ENCODE measurements at regions not wholly inside any gene's neighbourhood (a gene's known extent, or its start where the extent isn't known, plus 50 kb on each side); places are given as distances from the start of the nearest gene placed in this dataset.
A peak's percentile ranks its signal among the peaks of the same experiment; 100 is the strongest.

DNA sequence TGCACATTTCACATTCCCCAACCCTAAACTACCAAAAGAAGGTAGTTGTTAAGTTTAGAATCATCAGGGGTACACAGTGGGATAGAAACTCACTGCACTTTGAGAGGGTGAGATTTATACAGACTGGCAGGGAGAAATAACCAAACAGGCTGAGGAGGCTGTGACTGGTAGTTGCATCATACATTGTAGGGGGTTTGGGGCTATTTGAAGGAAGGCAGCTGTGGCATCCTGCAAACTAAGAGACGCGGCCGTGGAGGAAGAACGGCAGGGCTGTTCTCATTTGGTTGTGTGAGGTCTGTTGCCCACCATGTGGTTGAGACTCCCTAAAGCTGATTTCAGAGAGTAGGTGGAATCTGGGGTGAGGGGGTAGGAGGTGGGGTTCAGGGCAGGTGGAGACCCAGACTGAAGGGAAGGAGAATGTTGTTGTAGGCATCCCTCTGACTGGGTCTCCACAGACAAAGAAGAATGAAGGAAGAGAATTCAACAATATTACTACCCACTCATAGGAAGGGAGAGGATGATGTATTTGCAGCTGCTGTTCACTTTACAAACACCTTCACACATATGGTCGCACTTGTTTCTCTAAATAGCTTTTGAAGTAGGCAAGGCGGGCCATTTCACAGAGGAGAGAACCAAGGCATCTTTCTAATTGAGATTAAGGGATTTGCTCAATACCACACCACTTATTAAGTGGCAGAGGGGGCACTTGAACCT, 170.9 kb upstream of the SIX2 start:
- TF ChIP-seq, protein P1, sequence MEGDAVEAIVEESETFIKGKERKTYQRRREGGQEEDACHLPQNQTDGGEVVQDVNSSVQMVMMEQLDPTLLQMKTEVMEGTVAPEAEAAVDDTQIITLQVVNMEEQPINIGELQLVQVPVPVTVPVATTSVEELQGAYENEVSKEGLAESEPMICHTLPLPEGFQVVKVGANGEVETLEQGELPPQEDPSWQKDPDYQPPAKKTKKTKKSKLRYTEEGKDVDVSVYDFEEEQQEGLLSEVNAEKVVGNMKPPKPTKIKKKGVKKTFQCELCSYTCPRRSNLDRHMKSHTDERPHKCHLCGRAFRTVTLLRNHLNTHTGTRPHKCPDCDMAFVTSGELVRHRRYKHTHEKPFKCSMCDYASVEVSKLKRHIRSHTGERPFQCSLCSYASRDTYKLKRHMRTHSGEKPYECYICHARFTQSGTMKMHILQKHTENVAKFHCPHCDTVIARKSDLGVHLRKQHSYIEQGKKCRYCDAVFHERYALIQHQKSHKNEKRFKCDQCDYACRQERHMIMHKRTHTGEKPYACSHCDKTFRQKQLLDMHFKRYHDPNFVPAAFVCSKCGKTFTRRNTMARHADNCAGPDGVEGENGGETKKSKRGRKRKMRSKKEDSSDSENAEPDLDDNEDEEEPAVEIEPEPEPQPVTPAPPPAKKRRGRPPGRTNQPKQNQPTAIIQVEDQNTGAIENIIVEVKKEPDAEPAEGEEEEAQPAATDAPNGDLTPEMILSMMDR (IDR thresholded peaks at IDR 0.05; ENCODE audit: insufficient read depth, low read length) = no peak
- no peak overlapping the region for H3K4me3 ChIP-seq (ENCODE audit: low read depth, low read length)
- DNase-seq (ENCODE audit: low read depth) = peak; percentile 61

DNA sequence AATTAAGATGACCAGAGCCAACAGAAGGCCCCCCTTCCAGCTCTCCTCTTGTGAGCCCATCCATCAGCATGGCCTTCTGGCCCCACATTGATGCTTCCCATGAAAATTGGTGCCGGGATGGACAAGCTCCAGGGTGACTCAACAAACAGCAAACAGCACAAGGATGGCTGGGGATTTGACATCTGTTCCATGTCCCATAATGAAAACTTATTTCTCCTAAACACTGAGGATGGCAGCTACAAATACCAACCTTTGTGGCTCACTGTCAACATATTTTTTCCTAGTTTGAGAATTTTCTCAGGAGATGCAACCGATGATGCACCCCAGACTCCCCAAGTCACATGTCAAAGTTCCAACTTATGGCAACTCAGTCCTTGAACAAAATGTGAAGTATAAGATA, 169.6 kb upstream of the SIX2 start:
- H3K4me3 ChIP-seq (ENCODE audit: low read depth, low read length) = no peak overlapping the region
- TF ChIP-seq, protein P1 (IDR thresholded peaks at IDR 0.05; ENCODE audit: insufficient read depth, low read length) = no peak
- peak; percentile 80 for DNase-seq (ENCODE audit: low read depth)

DNA sequence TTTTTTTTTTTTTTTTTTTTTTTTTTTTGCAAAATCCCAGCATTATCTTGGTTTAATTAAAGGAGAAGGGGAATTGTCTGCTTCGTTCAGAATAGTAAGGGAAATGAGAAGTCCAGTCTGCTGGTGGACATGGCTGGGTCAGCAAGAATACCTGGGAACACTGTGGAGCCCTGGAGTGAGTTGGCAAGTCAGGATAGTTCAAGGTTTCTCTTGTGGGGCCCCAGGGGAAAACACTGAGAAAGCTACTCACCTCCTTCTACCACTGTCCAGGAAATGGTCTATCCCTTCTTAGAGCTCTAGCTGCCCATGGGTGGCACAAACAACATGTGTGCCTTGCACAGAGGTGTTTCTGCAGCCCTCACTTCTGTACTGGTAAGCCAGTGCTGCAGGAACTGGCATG, 169.1 kb upstream of the SIX2 start:
- TF ChIP-seq, protein P1 (IDR thresholded peaks at IDR 0.05; ENCODE audit: insufficient read depth, low read length) = no peak
- no peak for DNase-seq (ENCODE audit: low read depth)
- H3K4me3 ChIP-seq (ENCODE audit: low read depth, low read length) = no peak overlapping the region

DNA sequence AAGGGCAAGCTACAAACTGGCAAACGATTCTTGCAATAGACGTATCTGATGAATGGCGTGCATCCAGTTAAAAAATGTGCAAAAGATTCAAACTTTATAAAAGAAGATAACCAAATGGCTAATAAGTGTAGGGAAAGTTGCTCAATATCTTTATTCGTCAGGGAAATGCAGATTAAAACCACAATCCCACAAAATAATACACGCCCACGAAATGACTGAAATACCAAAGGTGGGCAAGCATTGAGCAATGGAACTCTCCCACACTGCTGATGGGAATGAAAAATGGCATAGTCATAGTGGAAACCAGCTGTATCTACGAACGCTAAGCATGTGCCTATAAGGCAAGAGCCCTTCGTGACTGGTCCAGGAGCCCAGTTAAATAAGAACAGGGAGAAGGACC, 168.6 kb upstream of the SIX2 start:
- DNase-seq (ENCODE audit: low read depth) = peak; percentile 100
- H3K4me3 ChIP-seq (ENCODE audit: low read depth, low read length) = no peak overlapping the region
- TF ChIP-seq, protein P1 (IDR thresholded peaks at IDR 0.05; ENCODE audit: insufficient read depth, low read length) = no peak

DNA sequence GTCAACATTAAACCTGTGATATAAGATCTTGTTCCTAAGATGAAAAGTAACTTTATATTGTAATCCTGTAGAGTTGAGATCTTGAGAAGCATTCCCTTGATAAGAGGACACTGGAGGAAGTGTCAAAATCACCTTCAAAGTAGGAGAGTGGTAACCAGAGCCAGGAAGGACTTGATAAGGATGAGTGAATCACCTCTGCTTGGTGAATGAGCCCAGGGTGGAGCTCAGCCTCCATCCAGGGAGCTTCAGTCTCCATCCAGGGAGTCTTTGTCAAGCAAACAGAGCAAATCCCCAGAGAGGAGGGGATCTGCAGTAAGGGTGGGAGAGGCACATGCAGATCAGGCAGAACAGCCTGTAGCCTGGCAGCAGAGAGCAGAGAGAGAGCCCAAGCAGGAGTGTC, 167.1 kb upstream of the SIX2 start:
- peak; percentile 63 for DNase-seq (ENCODE audit: low read depth)
- TF ChIP-seq, protein P1 (IDR thresholded peaks at IDR 0.05; ENCODE audit: insufficient read depth, low read length) = no peak
- no peak overlapping the region for H3K4me3 ChIP-seq (ENCODE audit: low read depth, low read length)

DNA sequence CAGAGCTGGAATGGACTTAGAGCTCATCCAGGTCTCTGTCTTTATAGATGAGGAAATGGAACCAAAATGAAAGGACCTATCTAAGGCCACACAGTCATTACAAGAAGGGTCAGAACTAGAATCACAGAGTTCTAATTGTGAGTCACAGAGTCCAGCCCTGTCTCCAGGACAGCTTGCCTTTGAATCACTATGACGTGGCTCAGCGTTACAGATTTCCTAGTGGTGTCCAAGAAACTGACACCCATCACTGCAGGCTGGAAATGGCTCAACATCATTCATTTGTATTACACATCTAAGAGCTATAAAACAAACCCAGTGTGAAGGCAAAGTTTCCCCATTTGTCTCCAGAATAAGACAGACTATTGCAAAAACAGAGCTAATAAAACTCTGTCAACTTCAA, 164.3 kb upstream of the SIX2 start:
- TF ChIP-seq, protein P1 (IDR thresholded peaks at IDR 0.05; ENCODE audit: insufficient read depth, low read length) = peak; percentile 15
- peak; percentile 98 for DNase-seq (ENCODE audit: low read depth)
- no peak overlapping the region for H3K4me3 ChIP-seq (ENCODE audit: low read depth, low read length)
